Panc1 (cell line): ENCODE measurements at regions not wholly inside any gene's neighbourhood (a gene's known extent, or its start where the extent isn't known, plus 50 kb on each side); places are given as distances from the start of the nearest gene placed in this dataset.
"Not testable (repeated sequence)": the region's sequence is repeated elsewhere in the genome, so short reads cannot be mapped to it uniquely, and the experiment has no call there.

Source experiments
- ATAC-seq: fragments of 200-7000 bp; cut with Tn5 transposase; 2 replicates; pipeline ENCODE4 v1.9.1; 2020; ENCODE audit warnings: mild to moderate bottlenecking, moderate library complexity
- BruUV-seq: library from RNA; stranded (reverse); fragments of 400-500 nt; replicated peaks from 2 replicates; lab custom pipeline; 2021; lab: Mats Ljungman, UMichigan
- CTCF ChIA-PET: fragments of 300-600 bp; sonication (Branson Sonifier 250); formaldehyde crosslinking; loops from one replicate; lab custom pipeline; 2022; ENCODE audit warnings: antibody characterized with exemption; lab: Charles Lee
- POLR2A ChIA-PET: fragments of 300-600 bp; sonication (Branson Sonifier 250); formaldehyde crosslinking; loops from one replicate; lab custom pipeline; 2022; ENCODE audit warnings: antibody characterized with exemption; lab: Charles Lee
- DNase-seq: peaks from one replicate; pipeline ENCODE4 v3.0.0-alpha.2; 2010; ENCODE audit warnings: low read depth, low spot score
- H3K27ac ChIP-seq: 2 replicates; pipeline ENCODE4 v1.5.1; 2011; ENCODE audit warnings: mild to moderate bottlenecking, low read length, inconsistent platforms
- H3K27me3 ChIP-seq: fragments of 200-500 bp; sonication (Bioruptor generic); 2 replicates; pipeline ENCODE4 v1.6.0; 2014; ENCODE audit warnings: low read length, inconsistent platforms; ENCODE audit not compliant: control insufficient read depth, insufficient read depth
- H3K36me3 ChIP-seq: fragments of 200-500 bp; sonication (Bioruptor generic); 2 replicates; pipeline ENCODE4 v1.5.1; 2014; ENCODE audit warnings: inconsistent platforms, mild to moderate bottlenecking, low read length, moderate library complexity; ENCODE audit not compliant: control insufficient read depth, insufficient read depth
- H3K4me1 ChIP-seq: 2 replicates; pipeline ENCODE4 v1.5.1; 2011; ENCODE audit warnings: inconsistent platforms, mild to moderate bottlenecking, low read length, moderate library complexity; ENCODE audit not compliant: control insufficient read depth, insufficient read depth
- H3K4me3 ChIP-seq, 2 experiments: 2 replicates each; pipeline ENCODE4 v1.5.1; 2011 to 2012; ENCODE audit warnings: low read depth in 2 of 2, low read length in 2 of 2, mild to moderate bottlenecking in 2 of 2, inconsistent platforms in 1 of 2, moderate library complexity in 1 of 2
- H3K9me3 ChIP-seq: fragments of 200-500 bp; sonication (Bioruptor generic); 2 replicates; pipeline ENCODE4 v1.5.1; 2014; ENCODE audit warnings: low read depth, mild to moderate bottlenecking, inconsistent platforms, low read length, moderate library complexity; ENCODE audit not compliant: control insufficient read depth, insufficient read depth
- POLR2AphosphoS5 ChIP-seq: IDR thresholded peaks from 2 replicates; pipeline ENCODE4 v1.6.1; 2012; ENCODE audit warnings: mild to moderate bottlenecking, low read depth, low read length, moderate library complexity
- SIN3A ChIP-seq: IDR thresholded peaks from 2 replicates; pipeline ENCODE4 v1.6.1; 2012; ENCODE audit warnings: low read depth, mild to moderate bottlenecking, low read length, moderate library complexity, borderline replicate concordance; ENCODE audit not compliant: insufficient read depth
- TCF7L2 ChIP-seq: IDR thresholded peaks from 2 replicates; pipeline ENCODE4 v1.6.1; 2011; ENCODE audit warnings: mild to moderate bottlenecking, low read depth, low read length, inconsistent platforms
- in situ Hi-C: cut with HindIII; loops from 2 replicates; pipeline ENCODE4 v1.10.0; 2016; ENCODE audit warnings: low sequenced_read_pairs, low pct_unique_long_range_greater_than_20kb
- intact Hi-C: fragments of 100-400 bp; cut with micrococcal nuclease; formaldehyde crosslinking; loops from one replicate; pipeline ENCODE4 v1.10.0; 2022; ENCODE audit not compliant: unreplicated experiment
- TF ChIP-seq, protein P1 (sequence below): fragments of 450-650 bp; IDR thresholded peaks from 2 replicates; pipeline ENCODE4 v1.5.1; 2017; ENCODE audit warnings: mild to moderate bottlenecking
- TF ChIP-seq, protein P2 (sequence below), 2 experiments: IDR thresholded peaks; 2 replicates each; pipeline ENCODE4 v1.6.1; 2011 to 2012; ENCODE audit warnings: low read depth in 2 of 2, control low read depth in 1 of 2, low read length in 1 of 2, mild to moderate bottlenecking in 1 of 2, moderate library complexity in 1 of 2; ENCODE audit not compliant: insufficient read depth in 1 of 2

DNA sequence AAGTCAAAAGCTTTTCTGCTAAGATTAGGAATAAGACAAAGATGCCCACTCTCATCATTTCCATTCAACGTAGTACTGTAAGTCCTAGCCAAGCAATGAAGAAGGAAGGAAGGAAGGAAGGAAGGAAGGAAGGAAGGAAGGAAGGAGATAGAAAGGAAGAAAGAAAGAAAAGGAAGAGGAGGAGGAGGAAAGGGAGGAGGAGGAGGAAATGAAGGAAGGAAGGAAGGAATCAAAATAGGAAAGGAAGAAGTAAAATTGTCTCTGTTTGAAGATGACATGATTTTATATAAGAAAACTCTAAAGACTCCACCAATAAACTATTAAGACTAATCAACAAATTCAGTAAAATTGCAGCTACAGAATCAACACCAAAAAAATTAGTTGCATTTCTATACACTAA lies 66.0 kb upstream of the DHRS4 start:
- no peak for DNase-seq
- ATAC-seq = no peak
- Histone ChIP-seq H3K4me1 (no peaks in the 10 kb centered on the region), H3K4me3 (no peak overlapping the region), H3K27me3 (no peaks in the 10 kb centered on the region), H3K36me3 (no peaks in the 10 kb centered on the region), H3K27ac (no peak overlapping the region), H3K9me3 (no peaks in the 10 kb centered on the region)
- BruUV-seq = no TSS peak
- ChIA-PET POLR2A (no interaction called here), CTCF (no interaction called here)
- TF ChIP-seq TCF7L2 (no peak), POLR2AphosphoS5 (no peak), SIN3A (no peak)
- TF ChIP-seq, protein P1, sequence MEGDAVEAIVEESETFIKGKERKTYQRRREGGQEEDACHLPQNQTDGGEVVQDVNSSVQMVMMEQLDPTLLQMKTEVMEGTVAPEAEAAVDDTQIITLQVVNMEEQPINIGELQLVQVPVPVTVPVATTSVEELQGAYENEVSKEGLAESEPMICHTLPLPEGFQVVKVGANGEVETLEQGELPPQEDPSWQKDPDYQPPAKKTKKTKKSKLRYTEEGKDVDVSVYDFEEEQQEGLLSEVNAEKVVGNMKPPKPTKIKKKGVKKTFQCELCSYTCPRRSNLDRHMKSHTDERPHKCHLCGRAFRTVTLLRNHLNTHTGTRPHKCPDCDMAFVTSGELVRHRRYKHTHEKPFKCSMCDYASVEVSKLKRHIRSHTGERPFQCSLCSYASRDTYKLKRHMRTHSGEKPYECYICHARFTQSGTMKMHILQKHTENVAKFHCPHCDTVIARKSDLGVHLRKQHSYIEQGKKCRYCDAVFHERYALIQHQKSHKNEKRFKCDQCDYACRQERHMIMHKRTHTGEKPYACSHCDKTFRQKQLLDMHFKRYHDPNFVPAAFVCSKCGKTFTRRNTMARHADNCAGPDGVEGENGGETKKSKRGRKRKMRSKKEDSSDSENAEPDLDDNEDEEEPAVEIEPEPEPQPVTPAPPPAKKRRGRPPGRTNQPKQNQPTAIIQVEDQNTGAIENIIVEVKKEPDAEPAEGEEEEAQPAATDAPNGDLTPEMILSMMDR = no peak
- TF ChIP-seq, protein P2, sequence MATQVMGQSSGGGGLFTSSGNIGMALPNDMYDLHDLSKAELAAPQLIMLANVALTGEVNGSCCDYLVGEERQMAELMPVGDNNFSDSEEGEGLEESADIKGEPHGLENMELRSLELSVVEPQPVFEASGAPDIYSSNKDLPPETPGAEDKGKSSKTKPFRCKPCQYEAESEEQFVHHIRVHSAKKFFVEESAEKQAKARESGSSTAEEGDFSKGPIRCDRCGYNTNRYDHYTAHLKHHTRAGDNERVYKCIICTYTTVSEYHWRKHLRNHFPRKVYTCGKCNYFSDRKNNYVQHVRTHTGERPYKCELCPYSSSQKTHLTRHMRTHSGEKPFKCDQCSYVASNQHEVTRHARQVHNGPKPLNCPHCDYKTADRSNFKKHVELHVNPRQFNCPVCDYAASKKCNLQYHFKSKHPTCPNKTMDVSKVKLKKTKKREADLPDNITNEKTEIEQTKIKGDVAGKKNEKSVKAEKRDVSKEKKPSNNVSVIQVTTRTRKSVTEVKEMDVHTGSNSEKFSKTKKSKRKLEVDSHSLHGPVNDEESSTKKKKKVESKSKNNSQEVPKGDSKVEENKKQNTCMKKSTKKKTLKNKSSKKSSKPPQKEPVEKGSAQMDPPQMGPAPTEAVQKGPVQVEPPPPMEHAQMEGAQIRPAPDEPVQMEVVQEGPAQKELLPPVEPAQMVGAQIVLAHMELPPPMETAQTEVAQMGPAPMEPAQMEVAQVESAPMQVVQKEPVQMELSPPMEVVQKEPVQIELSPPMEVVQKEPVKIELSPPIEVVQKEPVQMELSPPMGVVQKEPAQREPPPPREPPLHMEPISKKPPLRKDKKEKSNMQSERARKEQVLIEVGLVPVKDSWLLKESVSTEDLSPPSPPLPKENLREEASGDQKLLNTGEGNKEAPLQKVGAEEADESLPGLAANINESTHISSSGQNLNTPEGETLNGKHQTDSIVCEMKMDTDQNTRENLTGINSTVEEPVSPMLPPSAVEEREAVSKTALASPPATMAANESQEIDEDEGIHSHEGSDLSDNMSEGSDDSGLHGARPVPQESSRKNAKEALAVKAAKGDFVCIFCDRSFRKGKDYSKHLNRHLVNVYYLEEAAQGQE (IDR thresholded peaks at IDR 0.05; ENCODE audit: insufficient read depth in 1 of 2, low read depth in 2 of 2, low read length in 1 of 2) = no peak
- intact Hi-C loops (no loop called here), in situ Hi-C loops (no loop called here)

DNA sequence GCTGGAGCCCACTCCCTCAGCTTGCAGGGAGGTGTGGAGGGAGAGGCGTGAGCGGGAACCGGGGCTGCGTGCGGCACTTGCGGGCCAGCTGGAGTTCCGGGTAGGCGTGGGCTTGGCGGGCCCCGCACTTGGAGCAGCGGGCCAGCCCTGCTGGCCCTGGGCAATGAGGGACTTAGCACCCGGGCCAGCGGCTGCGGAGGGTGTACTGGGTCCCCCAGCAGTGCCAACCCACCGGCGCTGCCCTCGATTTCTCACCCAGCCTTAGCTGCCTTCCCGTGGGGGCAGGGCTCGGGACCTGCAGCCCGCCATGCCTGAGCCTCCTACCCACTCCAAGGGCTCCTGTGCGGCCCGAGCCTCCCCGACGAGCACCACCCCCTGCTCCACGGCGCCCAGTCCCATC lies 61.9 kb upstream of the DHRS4 start:
- H3K4me1 ChIP-seq, H3K4me3 ChIP-seq, H3K27ac ChIP-seq, in situ Hi-C loops, H3K36me3 ChIP-seq, ATAC-seq, H3K9me3 ChIP-seq, POLR2A ChIA-PET, CTCF ChIA-PET, H3K27me3 ChIP-seq, BruUV-seq, intact Hi-C loops, DNase-seq: not testable (repeated sequence)

DNA sequence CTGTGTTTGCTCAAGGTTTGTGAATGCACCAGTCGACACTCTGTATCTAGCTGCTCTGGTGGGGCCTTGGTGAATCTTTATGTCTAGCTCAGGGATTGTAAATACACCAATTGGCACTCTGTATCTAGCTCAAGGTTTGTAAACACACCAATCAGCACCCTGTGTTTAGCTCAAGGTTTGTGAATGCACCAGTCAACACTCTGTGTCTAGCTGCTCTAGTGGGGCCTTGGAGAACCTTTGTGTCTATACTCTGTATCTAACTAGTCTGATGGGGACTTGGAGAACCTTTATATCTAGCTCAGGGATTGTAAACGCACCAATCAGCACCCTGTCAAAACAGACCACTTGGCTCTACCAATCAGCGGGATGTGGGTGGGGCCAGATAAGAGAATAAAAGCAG lies 61.3 kb upstream of the DHRS4 start:
- in situ Hi-C loops, H3K4me1 ChIP-seq, intact Hi-C loops, H3K27me3 ChIP-seq, H3K27ac ChIP-seq, BruUV-seq, ATAC-seq, POLR2A ChIA-PET, H3K4me3 ChIP-seq, H3K36me3 ChIP-seq, DNase-seq, H3K9me3 ChIP-seq, CTCF ChIA-PET: not testable (repeated sequence)
